GM12892 (cell line): ENCODE measurements at regions not wholly inside any gene's neighbourhood (a gene's known extent, or its start where the extent isn't known, plus 50 kb on each side); places are given as distances from the start of the nearest gene placed in this dataset.

ENCODE experiments used
- DNase-seq: peaks from one replicate; pipeline ENCODE4 v3.0.0; 2011; ENCODE audit not compliant: insufficient read length
- FAIRE-seq: peaks from 2 replicates; lab custom pipeline; 2011; peaks lifted over from hg19 to GRCh38; lab: Jason Lieb, UNC
- POLR2A ChIP-seq: IDR thresholded peaks from 2 replicates; pipeline ENCODE4 v1.6.1; 2011; ENCODE audit warnings: low read depth, low read length, control low read depth
- POLR2AphosphoS5 ChIP-seq: IDR thresholded peaks from 2 replicates; pipeline ENCODE4 v1.6.1; 2011; ENCODE audit warnings: low read depth, low read length, control low read depth
- TAF1 ChIP-seq: IDR thresholded peaks from 2 replicates; pipeline ENCODE4 v1.6.1; 2011; ENCODE audit warnings: low read depth, mild to moderate bottlenecking, control low read depth, low read length, borderline replicate concordance

- TF ChIP-seq POLR2A (no peak), POLR2AphosphoS5 (no peak), TAF1 (no peak)
- DNase-seq: no peak
- no peak for FAIRE-seq
Observed at GRCh38 chr3:83216919-83217594, 1455.6 kb upstream of the GBE1 start.

- FAIRE-seq (no peak), DNase-seq (no peak)
Observed at GRCh38 chr3:83195243-83195642, 1433.8 kb upstream of the GBE1 start.

GRCh38 chr3:83193526-83193925 lies 1432.1 kb upstream of the GBE1 start:
- DNase-seq (no peak), FAIRE-seq (no peak)
- no peak for TF ChIP-seq POLR2AphosphoS5
- no peak for TF ChIP-seq POLR2A
- no peak for TF ChIP-seq TAF1

More at GRCh38 chr3:83195243-83195642, 1433.8 kb upstream of the GBE1 start:
- TF ChIP-seq POLR2A: no peak
- TF ChIP-seq POLR2AphosphoS5: no peak
- no peak for TF ChIP-seq TAF1

GRCh38 chr3:83189634-83190033 lies 1428.2 kb upstream of the GBE1 start:
- TF ChIP-seq TAF1: no peak
- no peak for TF ChIP-seq POLR2AphosphoS5
- TF ChIP-seq POLR2A: no peak
- FAIRE-seq (no peak), DNase-seq (no peak)

GRCh38 chr3:83169473-83169872 lies 1408.0 kb upstream of the GBE1 start:
- no peak for TF ChIP-seq POLR2AphosphoS5
- no peak for TF ChIP-seq POLR2A
- no peak for TF ChIP-seq TAF1
- FAIRE-seq (no peak), DNase-seq (no peak)

GRCh38 chr3:83150896-83151295 lies 1389.5 kb upstream of the GBE1 start:
- DNase-seq: no peak
- no peak for FAIRE-seq

GRCh38 chr3:83140983-83141382 lies 1379.5 kb upstream of the GBE1 start:
- no peak for FAIRE-seq
- no peak for DNase-seq
- no peak for TF ChIP-seq POLR2A
- TF ChIP-seq POLR2AphosphoS5: no peak
- no peak for TF ChIP-seq TAF1

More at GRCh38 chr3:83150896-83151295, 1389.5 kb upstream of the GBE1 start:
- no peak for TF ChIP-seq TAF1
- TF ChIP-seq POLR2A: no peak
- no peak for TF ChIP-seq POLR2AphosphoS5

- no peak for FAIRE-seq
- TF ChIP-seq TAF1: no peak
- no peak for TF ChIP-seq POLR2A
- TF ChIP-seq POLR2AphosphoS5: no peak
- DNase-seq: no peak
Observed at GRCh38 chr3:83131236-83131635, 1369.8 kb upstream of the GBE1 start.

GRCh38 chr3:83122774-83123350 lies 1361.4 kb upstream of the GBE1 start:
- DNase-seq (no peak), FAIRE-seq (no peak)

GRCh38 chr3:83093222-83093572 lies 1331.8 kb upstream of the GBE1 start:
- no peak for TF ChIP-seq POLR2AphosphoS5
- TF ChIP-seq TAF1: no peak
- TF ChIP-seq POLR2A: no peak
- no peak for DNase-seq
- FAIRE-seq: no peak

More at GRCh38 chr3:83122774-83123350, 1361.4 kb upstream of the GBE1 start:
- TF ChIP-seq POLR2A: no peak
- no peak for TF ChIP-seq POLR2AphosphoS5
- TF ChIP-seq TAF1: no peak

GRCh38 chr3:83092521-83093221 lies 1331.2 kb upstream of the GBE1 start:
- no peak for TF ChIP-seq TAF1
- TF ChIP-seq POLR2A: no peak
- TF ChIP-seq POLR2AphosphoS5: no peak
- no peak for DNase-seq
- FAIRE-seq: no peak
